ENCODE measurements at regions not wholly inside any gene's neighbourhood (a gene's known extent, or its start where the extent isn't known, plus 50 kb on each side); places are given as distances from the start of the nearest gene placed in this dataset.

DNA sequence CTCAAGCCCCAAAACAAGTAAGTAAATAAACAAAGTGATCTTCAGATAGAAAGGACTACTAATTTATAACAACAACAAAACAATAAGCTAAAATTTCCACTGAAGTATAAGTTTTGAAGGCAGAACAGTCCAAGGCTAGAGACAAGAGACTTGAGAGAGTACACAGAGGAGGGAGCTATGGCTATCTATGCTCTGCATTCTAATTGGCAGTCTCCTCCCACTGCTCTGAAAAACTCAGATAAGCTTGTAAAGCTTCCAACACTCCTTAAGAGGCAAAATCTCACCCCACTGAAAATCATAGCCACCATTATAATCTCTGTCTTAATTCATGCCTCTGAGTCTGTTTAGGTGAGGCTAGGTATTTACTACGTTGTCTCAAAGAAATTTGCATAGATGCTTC lies 714.6 kb upstream of the LRATD1 start:
- TF ChIP-seq, protein P1, sequence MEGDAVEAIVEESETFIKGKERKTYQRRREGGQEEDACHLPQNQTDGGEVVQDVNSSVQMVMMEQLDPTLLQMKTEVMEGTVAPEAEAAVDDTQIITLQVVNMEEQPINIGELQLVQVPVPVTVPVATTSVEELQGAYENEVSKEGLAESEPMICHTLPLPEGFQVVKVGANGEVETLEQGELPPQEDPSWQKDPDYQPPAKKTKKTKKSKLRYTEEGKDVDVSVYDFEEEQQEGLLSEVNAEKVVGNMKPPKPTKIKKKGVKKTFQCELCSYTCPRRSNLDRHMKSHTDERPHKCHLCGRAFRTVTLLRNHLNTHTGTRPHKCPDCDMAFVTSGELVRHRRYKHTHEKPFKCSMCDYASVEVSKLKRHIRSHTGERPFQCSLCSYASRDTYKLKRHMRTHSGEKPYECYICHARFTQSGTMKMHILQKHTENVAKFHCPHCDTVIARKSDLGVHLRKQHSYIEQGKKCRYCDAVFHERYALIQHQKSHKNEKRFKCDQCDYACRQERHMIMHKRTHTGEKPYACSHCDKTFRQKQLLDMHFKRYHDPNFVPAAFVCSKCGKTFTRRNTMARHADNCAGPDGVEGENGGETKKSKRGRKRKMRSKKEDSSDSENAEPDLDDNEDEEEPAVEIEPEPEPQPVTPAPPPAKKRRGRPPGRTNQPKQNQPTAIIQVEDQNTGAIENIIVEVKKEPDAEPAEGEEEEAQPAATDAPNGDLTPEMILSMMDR (IDR thresholded peaks at IDR 0.05) = no peak
- no peak for TF ChIP-seq POLR2A (IDR thresholded peaks at IDR 0.05)

Data from body of pancreas (tissue), 4 donors.